Ishikawa (cell line): ENCODE measurements at regions not wholly inside any gene's neighbourhood (a gene's known extent, or its start where the extent isn't known, plus 50 kb on each side); places are given as distances from the start of the nearest gene placed in this dataset.

Experiments used
- CEBPB ChIP-seq: IDR thresholded peaks from 2 replicates; pipeline ENCODE4 v1.6.1; 2012
- CREB1 ChIP-seq: IDR thresholded peaks from 2 replicates; pipeline ENCODE4 v1.6.1; 2012; ENCODE audit warnings: low read depth
- EGR1 ChIP-seq: IDR thresholded peaks from 2 replicates; pipeline ENCODE4 v1.6.1; 2012
- EP300 ChIP-seq: IDR thresholded peaks from 2 replicates; pipeline ENCODE4 v1.6.1; 2012; ENCODE audit warnings: borderline replicate concordance
- FOXM1 ChIP-seq: IDR thresholded peaks from 2 replicates; pipeline ENCODE4 v1.6.1; 2012; ENCODE audit warnings: low read depth, borderline replicate concordance
- NFIC ChIP-seq: IDR thresholded peaks from 2 replicates; pipeline ENCODE4 v1.6.1; 2012
- RAD21 ChIP-seq: IDR thresholded peaks from 2 replicates; pipeline ENCODE4 v1.6.1; 2012; ENCODE audit warnings: low read depth
- TAF1 ChIP-seq: IDR thresholded peaks from 2 replicates; pipeline ENCODE4 v1.6.1; 2012; ENCODE audit warnings: low read depth, mild to moderate bottlenecking
- TCF12 ChIP-seq: IDR thresholded peaks from 2 replicates; pipeline ENCODE4 v1.6.1; 2012; ENCODE audit warnings: low read depth
- TEAD4 ChIP-seq: IDR thresholded peaks from 2 replicates; pipeline ENCODE4 v1.6.1; 2012
- YY1 ChIP-seq: IDR thresholded peaks from 2 replicates; pipeline ENCODE4 v1.6.1; 2012; ENCODE audit warnings: low read depth
- TF ChIP-seq, protein P1 (sequence below): IDR thresholded peaks from 2 replicates; pipeline ENCODE4 v1.6.1; 2012; ENCODE audit warnings: low read depth, mild to moderate bottlenecking
- TF ChIP-seq, protein P2 (sequence below): IDR thresholded peaks from 2 replicates; pipeline ENCODE4 v1.6.1; 2012
- TF ChIP-seq, protein P3 (sequence below): IDR thresholded peaks from 2 replicates; pipeline ENCODE4 v1.6.1; 2012

DNA sequence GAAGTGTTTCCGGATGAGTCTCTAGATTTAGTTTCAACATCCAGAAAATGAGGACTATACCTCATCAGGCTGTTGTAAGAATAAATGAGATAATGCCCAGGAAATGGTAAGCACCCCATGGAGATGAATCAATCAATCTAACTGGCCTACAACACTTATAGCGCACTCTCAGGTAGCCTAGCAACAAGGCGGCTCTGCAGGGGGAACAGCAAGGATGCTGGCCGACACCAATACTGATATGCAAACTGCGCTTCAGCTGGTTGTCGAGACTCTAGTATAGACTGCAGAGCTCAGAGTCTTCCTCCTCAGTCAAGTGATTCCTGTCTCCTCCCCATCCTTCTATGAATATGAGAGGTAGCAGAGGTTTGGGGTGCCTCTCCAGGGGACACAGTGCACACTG is 218.8 kb upstream of the WWC1 start:
- TF ChIP-seq TAF1, result no peak
- TF ChIP-seq EGR1, result no peak
- no peak for TF ChIP-seq EP300
- TF ChIP-seq TCF12, result no peak
- TF ChIP-seq, protein P1, sequence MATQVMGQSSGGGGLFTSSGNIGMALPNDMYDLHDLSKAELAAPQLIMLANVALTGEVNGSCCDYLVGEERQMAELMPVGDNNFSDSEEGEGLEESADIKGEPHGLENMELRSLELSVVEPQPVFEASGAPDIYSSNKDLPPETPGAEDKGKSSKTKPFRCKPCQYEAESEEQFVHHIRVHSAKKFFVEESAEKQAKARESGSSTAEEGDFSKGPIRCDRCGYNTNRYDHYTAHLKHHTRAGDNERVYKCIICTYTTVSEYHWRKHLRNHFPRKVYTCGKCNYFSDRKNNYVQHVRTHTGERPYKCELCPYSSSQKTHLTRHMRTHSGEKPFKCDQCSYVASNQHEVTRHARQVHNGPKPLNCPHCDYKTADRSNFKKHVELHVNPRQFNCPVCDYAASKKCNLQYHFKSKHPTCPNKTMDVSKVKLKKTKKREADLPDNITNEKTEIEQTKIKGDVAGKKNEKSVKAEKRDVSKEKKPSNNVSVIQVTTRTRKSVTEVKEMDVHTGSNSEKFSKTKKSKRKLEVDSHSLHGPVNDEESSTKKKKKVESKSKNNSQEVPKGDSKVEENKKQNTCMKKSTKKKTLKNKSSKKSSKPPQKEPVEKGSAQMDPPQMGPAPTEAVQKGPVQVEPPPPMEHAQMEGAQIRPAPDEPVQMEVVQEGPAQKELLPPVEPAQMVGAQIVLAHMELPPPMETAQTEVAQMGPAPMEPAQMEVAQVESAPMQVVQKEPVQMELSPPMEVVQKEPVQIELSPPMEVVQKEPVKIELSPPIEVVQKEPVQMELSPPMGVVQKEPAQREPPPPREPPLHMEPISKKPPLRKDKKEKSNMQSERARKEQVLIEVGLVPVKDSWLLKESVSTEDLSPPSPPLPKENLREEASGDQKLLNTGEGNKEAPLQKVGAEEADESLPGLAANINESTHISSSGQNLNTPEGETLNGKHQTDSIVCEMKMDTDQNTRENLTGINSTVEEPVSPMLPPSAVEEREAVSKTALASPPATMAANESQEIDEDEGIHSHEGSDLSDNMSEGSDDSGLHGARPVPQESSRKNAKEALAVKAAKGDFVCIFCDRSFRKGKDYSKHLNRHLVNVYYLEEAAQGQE, result no peak
- TF ChIP-seq NFIC, result no peak
- TF ChIP-seq CREB1, result no peak
- TF ChIP-seq FOXM1, result no peak
- no peak for TF ChIP-seq RAD21
- no peak for TF ChIP-seq TEAD4
- no peak for TF ChIP-seq YY1
- TF ChIP-seq, protein P2, sequence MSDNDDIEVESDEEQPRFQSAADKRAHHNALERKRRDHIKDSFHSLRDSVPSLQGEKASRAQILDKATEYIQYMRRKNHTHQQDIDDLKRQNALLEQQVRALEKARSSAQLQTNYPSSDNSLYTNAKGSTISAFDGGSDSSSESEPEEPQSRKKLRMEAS, result no peak
- TF ChIP-seq, protein P3, sequence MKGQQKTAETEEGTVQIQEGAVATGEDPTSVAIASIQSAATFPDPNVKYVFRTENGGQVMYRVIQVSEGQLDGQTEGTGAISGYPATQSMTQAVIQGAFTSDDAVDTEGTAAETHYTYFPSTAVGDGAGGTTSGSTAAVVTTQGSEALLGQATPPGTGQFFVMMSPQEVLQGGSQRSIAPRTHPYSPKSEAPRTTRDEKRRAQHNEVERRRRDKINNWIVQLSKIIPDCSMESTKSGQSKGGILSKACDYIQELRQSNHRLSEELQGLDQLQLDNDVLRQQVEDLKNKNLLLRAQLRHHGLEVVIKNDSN, result no peak
- TF ChIP-seq CEBPB, result no peak
